WTC11 (cell line): ENCODE measurements at regions not wholly inside any gene's neighbourhood (a gene's known extent, or its start where the extent isn't known, plus 50 kb on each side); places are given as distances from the start of the nearest gene placed in this dataset.

Source experiments
- ATAC-seq: fragments of 200-7000 bp; cut with Tn5 transposase; 2 replicates; pipeline ENCODE4 v1.10.0; 2021; ENCODE audit warnings: mild to moderate bottlenecking, moderate library complexity
- CTCF ChIA-PET: fragments of 300-600 bp; sonication (Branson Sonifier 250); formaldehyde crosslinking; loops from one replicate; lab custom pipeline; 2021; ENCODE audit warnings: antibody characterized with exemption; lab: Charles Lee
- POLR2A ChIA-PET: fragments of 350-600 bp; sonication (Branson Sonifier 250); formaldehyde crosslinking; loops from one replicate; lab custom pipeline; 2021; ENCODE audit warnings: antibody characterized with exemption; lab: Charles Lee
- DNase-seq: peaks from one replicate; pipeline ENCODE4 v3.0.0; 2021; ENCODE audit warnings: low spot score
- H3K27ac Mint-ChIP-seq: 2 replicates; pipeline ENCODE4 v1.8.0; 2021; ENCODE audit warnings: mixed read lengths
- H3K27me3 Mint-ChIP-seq: 2 replicates; pipeline ENCODE4 v1.8.0; 2021; ENCODE audit warnings: low read depth, mild to moderate bottlenecking, moderate library complexity, mixed read lengths
- H3K36me3 Mint-ChIP-seq: 2 replicates; pipeline ENCODE4 v1.8.0; 2021; ENCODE audit warnings: mixed read lengths
- H3K4me1 Mint-ChIP-seq: 2 replicates; pipeline ENCODE4 v1.8.0; 2022; ENCODE audit warnings: mixed read lengths
- H3K4me3 Mint-ChIP-seq: 2 replicates; pipeline ENCODE4 v1.8.0; 2021; ENCODE audit warnings: mild to moderate bottlenecking, moderate library complexity, mixed read lengths
- H3K9me3 Mint-ChIP-seq: 2 replicates; pipeline ENCODE4 v1.8.0; 2021; ENCODE audit warnings: mixed read lengths
- ATF6 ChIP-seq: sonication (generic); formaldehyde crosslinking; IDR thresholded peaks from 2 replicates; pipeline ENCODE4 v1.8.1; 2023; ENCODE audit warnings: mild to moderate bottlenecking, missing genetic modification reagents
- CREM ChIP-seq: sonication (generic); formaldehyde crosslinking; IDR thresholded peaks from 2 replicates; pipeline ENCODE4 v1.8.1; 2022; ENCODE audit warnings: mild to moderate bottlenecking, missing genetic modification reagents, moderate library complexity
- E2F1 ChIP-seq: sonication (generic); formaldehyde crosslinking; IDR thresholded peaks from 2 replicates; pipeline ENCODE4 v1.8.0; 2022; ENCODE audit warnings: mild to moderate bottlenecking, missing genetic modification reagents
- FOXJ3 ChIP-seq: sonication (generic); formaldehyde crosslinking; IDR thresholded peaks from 2 replicates; pipeline ENCODE4 v1.9.0; 2021; ENCODE audit warnings: missing genetic modification reagents, mild to moderate bottlenecking, borderline replicate concordance
- GABPB1 ChIP-seq: sonication (generic); formaldehyde crosslinking; IDR thresholded peaks from 2 replicates; pipeline ENCODE4 v1.8.1; 2023; ENCODE audit warnings: mild to moderate bottlenecking, missing genetic modification reagents
- GRHL2 ChIP-seq: fragments of 250-450 bp; sonication (Bioruptor Pico); IDR thresholded peaks from 2 replicates; pipeline ENCODE4 v1.8.0; 2022; ENCODE audit warnings: mild to moderate bottlenecking, moderate library complexity; ENCODE audit not compliant: insufficient replicate concordance, severe bottlenecking
- HMGXB4 ChIP-seq: sonication (generic); formaldehyde crosslinking; IDR thresholded peaks from 2 replicates; pipeline ENCODE4 v1.8.1; 2023; ENCODE audit warnings: mild to moderate bottlenecking, moderate library complexity, missing genetic modification reagents
- IRF1 ChIP-seq: sonication (generic); formaldehyde crosslinking; IDR thresholded peaks from 2 replicates; pipeline ENCODE4 v1.8.0; 2023; ENCODE audit warnings: missing genetic modification reagents
- JUN ChIP-seq: sonication (generic); formaldehyde crosslinking; IDR thresholded peaks from 2 replicates; pipeline ENCODE4 v1.8.0; 2023; ENCODE audit warnings: mild to moderate bottlenecking, missing genetic modification reagents
- MAX ChIP-seq: sonication (generic); formaldehyde crosslinking; IDR thresholded peaks from 2 replicates; pipeline ENCODE4 v1.8.0; 2022; ENCODE audit warnings: mild to moderate bottlenecking, missing genetic modification reagents
- PREB ChIP-seq: sonication (generic); formaldehyde crosslinking; IDR thresholded peaks from 2 replicates; pipeline ENCODE4 v1.8.1; 2022; ENCODE audit warnings: mild to moderate bottlenecking, missing genetic modification reagents, moderate library complexity, borderline replicate concordance
- PRRX2 ChIP-seq: fragments of 250-450 bp; sonication (Bioruptor Pico); IDR thresholded peaks from 2 replicates; pipeline ENCODE4 v1.8.0; 2021; ENCODE audit warnings: mild to moderate bottlenecking
- SP1 ChIP-seq: sonication (generic); formaldehyde crosslinking; conservative IDR thresholded peaks from 2 replicates; pipeline ENCODE4 v1.8.1; 2022; ENCODE audit warnings: missing genetic modification reagents
- TEAD1 ChIP-seq: sonication (generic); formaldehyde crosslinking; IDR thresholded peaks from 2 replicates; pipeline ENCODE4 v1.8.0; 2022; ENCODE audit warnings: mild to moderate bottlenecking, missing genetic modification reagents
- TEAD4 ChIP-seq: sonication (generic); formaldehyde crosslinking; IDR thresholded peaks from 2 replicates; pipeline ENCODE4 v1.8.0; 2022; ENCODE audit warnings: mild to moderate bottlenecking, missing genetic modification reagents
- ZNF263 ChIP-seq: sonication (generic); formaldehyde crosslinking; IDR thresholded peaks from 2 replicates; pipeline ENCODE4 v1.8.1; 2022; ENCODE audit warnings: low read depth, mild to moderate bottlenecking, moderate library complexity, missing genetic modification reagents
- TF ChIP-seq, protein P1 (sequence below): sonication (generic); formaldehyde crosslinking; IDR thresholded peaks from 2 replicates; pipeline ENCODE4 v1.8.0; 2022; ENCODE audit warnings: missing genetic modification reagents
- TF ChIP-seq, protein P2 (sequence below): sonication (generic); formaldehyde crosslinking; IDR thresholded peaks from 2 replicates; pipeline ENCODE4 v1.8.0; 2023; ENCODE audit warnings: mild to moderate bottlenecking, missing genetic modification reagents
- TF ChIP-seq, protein P3 (sequence below): sonication (generic); formaldehyde crosslinking; IDR thresholded peaks from 2 replicates; pipeline ENCODE4 v1.8.1; 2023; ENCODE audit warnings: mild to moderate bottlenecking, missing genetic modification reagents, borderline replicate concordance

DNA sequence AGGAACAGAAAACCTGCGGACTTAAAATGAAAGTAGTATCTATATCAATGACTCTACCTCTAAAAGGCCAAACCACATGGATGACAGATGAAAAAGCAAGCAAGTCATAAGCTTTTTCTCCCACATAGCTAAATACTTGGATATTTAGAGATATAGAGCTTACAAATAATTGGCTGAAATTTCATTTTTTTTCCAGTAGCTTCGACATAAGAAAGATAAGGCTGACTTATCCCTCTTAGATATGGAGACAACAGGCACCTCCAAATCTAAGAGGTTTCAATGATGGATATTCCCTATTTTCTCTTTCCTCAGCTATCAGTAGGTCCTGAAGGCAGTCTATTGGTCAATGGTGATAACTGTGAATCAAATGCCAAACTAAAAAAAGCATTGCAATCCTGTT, 460.3 kb downstream of the MEIS1 start (continued):
- TF ChIP-seq, protein P1, sequence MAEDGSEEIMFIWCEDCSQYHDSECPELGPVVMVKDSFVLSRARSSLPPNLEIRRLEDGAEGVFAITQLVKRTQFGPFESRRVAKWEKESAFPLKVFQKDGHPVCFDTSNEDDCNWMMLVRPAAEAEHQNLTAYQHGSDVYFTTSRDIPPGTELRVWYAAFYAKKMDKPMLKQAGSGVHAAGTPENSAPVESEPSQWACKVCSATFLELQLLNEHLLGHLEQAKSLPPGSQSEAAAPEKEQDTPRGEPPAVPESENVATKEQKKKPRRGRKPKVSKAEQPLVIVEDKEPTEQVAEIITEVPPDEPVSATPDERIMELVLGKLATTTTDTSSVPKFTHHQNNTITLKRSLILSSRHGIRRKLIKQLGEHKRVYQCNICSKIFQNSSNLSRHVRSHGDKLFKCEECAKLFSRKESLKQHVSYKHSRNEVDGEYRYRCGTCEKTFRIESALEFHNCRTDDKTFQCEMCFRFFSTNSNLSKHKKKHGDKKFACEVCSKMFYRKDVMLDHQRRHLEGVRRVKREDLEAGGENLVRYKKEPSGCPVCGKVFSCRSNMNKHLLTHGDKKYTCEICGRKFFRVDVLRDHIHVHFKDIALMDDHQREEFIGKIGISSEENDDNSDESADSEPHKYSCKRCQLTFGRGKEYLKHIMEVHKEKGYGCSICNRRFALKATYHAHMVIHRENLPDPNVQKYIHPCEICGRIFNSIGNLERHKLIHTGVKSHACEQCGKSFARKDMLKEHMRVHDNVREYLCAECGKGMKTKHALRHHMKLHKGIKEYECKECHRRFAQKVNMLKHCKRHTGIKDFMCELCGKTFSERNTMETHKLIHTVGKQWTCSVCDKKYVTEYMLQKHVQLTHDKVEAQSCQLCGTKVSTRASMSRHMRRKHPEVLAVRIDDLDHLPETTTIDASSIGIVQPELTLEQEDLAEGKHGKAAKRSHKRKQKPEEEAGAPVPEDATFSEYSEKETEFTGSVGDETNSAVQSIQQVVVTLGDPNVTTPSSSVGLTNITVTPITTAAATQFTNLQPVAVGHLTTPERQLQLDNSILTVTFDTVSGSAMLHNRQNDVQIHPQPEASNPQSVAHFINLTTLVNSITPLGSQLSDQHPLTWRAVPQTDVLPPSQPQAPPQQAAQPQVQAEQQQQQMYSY, result no peak
- TF ChIP-seq GRHL2, result no peak

- H3K4me1 Mint-ChIP-seq, result peaks cover 7% of the 10 kb centered on the region; the same call in 1 of the 2 replicates
- ChIA-PET CTCF (no interaction called here), POLR2A (no interaction called here)
- no peak overlapping the region for H3K4me3 Mint-ChIP-seq
- no peaks in the 10 kb centered on the region for H3K27me3 Mint-ChIP-seq
- ATAC-seq, result no peak
- H3K27ac Mint-ChIP-seq, result no peak overlapping the region
- no peaks in the 10 kb centered on the region for H3K9me3 Mint-ChIP-seq
- DNase-seq, result no peak
- no peaks in the 10 kb centered on the region for H3K36me3 Mint-ChIP-seq
- TF ChIP-seq HMGXB4 (CRISPR knock-in tag), result no peak
- no peak for TF ChIP-seq CREM (CRISPR knock-in tag)
- TF ChIP-seq IRF1 (CRISPR knock-in tag), result no peak
- TF ChIP-seq GABPB1 (CRISPR knock-in tag), result no peak
- TF ChIP-seq TEAD4, result no peak
- no peak for TF ChIP-seq FOXJ3 (CRISPR knock-in tag)
- no peak for TF ChIP-seq SP1
- TF ChIP-seq JUN, result no peak
- TF ChIP-seq, protein P2, sequence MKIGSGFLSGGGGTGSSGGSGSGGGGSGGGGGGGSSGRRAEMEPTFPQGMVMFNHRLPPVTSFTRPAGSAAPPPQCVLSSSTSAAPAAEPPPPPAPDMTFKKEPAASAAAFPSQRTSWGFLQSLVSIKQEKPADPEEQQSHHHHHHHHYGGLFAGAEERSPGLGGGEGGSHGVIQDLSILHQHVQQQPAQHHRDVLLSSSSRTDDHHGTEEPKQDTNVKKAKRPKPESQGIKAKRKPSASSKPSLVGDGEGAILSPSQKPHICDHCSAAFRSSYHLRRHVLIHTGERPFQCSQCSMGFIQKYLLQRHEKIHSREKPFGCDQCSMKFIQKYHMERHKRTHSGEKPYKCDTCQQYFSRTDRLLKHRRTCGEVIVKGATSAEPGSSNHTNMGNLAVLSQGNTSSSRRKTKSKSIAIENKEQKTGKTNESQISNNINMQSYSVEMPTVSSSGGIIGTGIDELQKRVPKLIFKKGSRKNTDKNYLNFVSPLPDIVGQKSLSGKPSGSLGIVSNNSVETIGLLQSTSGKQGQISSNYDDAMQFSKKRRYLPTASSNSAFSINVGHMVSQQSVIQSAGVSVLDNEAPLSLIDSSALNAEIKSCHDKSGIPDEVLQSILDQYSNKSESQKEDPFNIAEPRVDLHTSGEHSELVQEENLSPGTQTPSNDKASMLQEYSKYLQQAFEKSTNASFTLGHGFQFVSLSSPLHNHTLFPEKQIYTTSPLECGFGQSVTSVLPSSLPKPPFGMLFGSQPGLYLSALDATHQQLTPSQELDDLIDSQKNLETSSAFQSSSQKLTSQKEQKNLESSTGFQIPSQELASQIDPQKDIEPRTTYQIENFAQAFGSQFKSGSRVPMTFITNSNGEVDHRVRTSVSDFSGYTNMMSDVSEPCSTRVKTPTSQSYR (CRISPR knock-in tag), result no peak
- TF ChIP-seq E2F1 (CRISPR knock-in tag), result no peak
- no peak for TF ChIP-seq ATF6
- no peak for TF ChIP-seq TEAD1 (CRISPR knock-in tag)
- TF ChIP-seq, protein P3, sequence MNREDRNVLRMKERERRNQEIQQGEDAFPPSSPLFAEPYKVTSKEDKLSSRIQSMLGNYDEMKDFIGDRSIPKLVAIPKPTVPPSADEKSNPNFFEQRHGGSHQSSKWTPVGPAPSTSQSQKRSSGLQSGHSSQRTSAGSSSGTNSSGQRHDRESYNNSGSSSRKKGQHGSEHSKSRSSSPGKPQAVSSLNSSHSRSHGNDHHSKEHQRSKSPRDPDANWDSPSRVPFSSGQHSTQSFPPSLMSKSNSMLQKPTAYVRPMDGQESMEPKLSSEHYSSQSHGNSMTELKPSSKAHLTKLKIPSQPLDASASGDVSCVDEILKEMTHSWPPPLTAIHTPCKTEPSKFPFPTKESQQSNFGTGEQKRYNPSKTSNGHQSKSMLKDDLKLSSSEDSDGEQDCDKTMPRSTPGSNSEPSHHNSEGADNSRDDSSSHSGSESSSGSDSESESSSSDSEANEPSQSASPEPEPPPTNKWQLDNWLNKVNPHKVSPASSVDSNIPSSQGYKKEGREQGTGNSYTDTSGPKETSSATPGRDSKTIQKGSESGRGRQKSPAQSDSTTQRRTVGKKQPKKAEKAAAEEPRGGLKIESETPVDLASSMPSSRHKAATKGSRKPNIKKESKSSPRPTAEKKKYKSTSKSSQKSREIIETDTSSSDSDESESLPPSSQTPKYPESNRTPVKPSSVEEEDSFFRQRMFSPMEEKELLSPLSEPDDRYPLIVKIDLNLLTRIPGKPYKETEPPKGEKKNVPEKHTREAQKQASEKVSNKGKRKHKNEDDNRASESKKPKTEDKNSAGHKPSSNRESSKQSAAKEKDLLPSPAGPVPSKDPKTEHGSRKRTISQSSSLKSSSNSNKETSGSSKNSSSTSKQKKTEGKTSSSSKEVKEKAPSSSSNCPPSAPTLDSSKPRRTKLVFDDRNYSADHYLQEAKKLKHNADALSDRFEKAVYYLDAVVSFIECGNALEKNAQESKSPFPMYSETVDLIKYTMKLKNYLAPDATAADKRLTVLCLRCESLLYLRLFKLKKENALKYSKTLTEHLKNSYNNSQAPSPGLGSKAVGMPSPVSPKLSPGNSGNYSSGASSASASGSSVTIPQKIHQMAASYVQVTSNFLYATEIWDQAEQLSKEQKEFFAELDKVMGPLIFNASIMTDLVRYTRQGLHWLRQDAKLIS, result no peak
- no peak for TF ChIP-seq ZNF263 (CRISPR knock-in tag)
- TF ChIP-seq PRRX2, result no peak
- no peak for TF ChIP-seq MAX (CRISPR knock-in tag)
- no peak for TF ChIP-seq PREB
Observed at GRCh38 chr2:66896131-66896530, 461.2 kb downstream of the MEIS1 start.
